Stimulated activated naive CD8-positive, alpha-beta T cell treated with anti-CD3 and anti-CD28 coated beads, Interleukin-15, amount 100 ng/mL, for 72 hours (primary cell): ENCODE measurements at regions not wholly inside any gene's neighbourhood (a gene's known extent, or its start where the extent isn't known, plus 50 kb on each side); places are given as distances from the start of the nearest gene placed in this dataset.
"Not testable (repeated sequence)": the region's sequence is repeated elsewhere in the genome, so short reads cannot be mapped to it uniquely, and the experiment has no call there.

ENCODE experiments used
- ATAC-seq: fragments of 150-1000 bp; cut with Tn5 transposase; 2 replicates; pipeline ENCODE4 v1.10.0; 2021; ENCODE audit warnings: mild to moderate bottlenecking, moderate library complexity
- DNase-seq, 2 donors: peaks; one replicate each; pipeline ENCODE4 v3.0.0; 2021 to 2022
- H3K27ac Mint-ChIP-seq, 2 donors: one replicate each; pipeline ENCODE4 v1.8.0; 2022; ENCODE audit warnings: mild to moderate bottlenecking in 2 of 2, mixed read lengths in 2 of 2, moderate library complexity in 2 of 2
- H3K27me3 Mint-ChIP-seq: one replicate; pipeline ENCODE4 v1.8.0; 2022; ENCODE audit warnings: mixed read lengths
- H3K4me1 Mint-ChIP-seq: one replicate; pipeline ENCODE4 v1.8.0; 2022; ENCODE audit warnings: mild to moderate bottlenecking, mixed read lengths
- H3K4me3 Mint-ChIP-seq, 2 donors: one replicate each; pipeline ENCODE4 v1.8.0; 2022; ENCODE audit warnings: mild to moderate bottlenecking in 2 of 2, mixed read lengths in 2 of 2, moderate library complexity in 1 of 2
- H3K9me3 Mint-ChIP-seq, 2 donors: one replicate each; pipeline ENCODE4 v1.8.0; 2022; ENCODE audit warnings: mixed read lengths in 2 of 2

DNA sequence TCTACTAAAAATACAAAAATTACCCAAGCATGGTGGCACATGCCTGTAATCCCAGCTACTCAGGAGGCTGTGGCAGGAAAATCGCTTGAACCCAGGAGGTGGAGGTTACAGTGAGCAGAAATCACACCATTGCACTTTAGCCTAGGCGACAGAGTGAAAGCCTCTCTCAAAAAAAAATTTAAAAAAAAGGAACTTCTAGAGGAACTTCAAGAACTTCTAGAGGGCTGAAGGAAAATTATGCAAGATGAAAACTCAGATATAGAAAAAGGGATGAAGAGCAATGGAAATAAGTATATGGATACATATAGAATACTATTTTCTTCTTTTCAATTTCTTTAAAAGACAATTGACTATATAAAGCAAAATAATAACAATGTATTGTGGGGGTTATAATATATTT lies 51.2 kb upstream of the PRR5 start:
- DNase-seq (no peak), ATAC-seq (no peak)
- H3K4me3 Mint-ChIP-seq = no peak overlapping the region
- no peaks in the 10 kb centered on the region for H3K27me3 Mint-ChIP-seq
- H3K4me1 Mint-ChIP-seq = no peaks in the 10 kb centered on the region
- no peak overlapping the region for H3K27ac Mint-ChIP-seq
- no peaks in the 10 kb centered on the region for H3K9me3 Mint-ChIP-seq

DNA sequence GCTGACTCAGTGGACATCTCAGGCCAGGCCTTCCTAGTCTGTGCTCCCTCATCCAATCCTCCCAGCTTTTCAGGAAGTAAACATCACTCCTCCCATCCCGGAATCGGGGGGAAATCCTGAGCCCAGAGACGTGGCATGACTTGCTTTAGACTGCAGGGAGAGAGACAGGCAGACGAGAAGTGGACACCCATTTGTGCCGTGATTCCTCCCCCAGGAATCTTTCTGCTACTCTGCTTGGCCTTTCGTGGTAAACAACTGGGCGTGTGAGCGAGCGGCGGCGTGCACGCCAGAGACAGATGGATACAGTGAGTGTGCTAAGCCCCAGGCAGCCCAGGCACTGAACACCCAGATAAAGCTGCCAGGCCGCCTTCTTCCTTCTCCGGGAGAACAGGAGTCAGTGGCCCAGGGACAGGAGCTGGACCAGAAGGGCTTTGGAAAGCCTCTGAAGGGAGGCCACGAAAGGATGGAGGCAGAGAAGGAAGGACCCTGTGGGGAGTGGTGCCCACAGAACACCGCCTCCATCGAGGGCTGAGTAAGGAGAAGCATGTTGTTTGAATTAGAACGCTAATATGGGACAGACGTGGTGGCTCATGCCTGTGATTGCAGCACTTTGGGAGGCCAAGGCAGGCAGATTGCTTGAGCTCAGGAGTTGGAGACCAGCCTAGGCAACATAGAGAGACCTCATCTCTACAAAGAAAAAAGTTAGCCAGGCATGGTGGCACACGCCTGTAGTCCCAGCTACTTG lies 53.0 kb upstream of the PRR5 start:
- H3K4me3 Mint-ChIP-seq = no peak overlapping the region

DNA sequence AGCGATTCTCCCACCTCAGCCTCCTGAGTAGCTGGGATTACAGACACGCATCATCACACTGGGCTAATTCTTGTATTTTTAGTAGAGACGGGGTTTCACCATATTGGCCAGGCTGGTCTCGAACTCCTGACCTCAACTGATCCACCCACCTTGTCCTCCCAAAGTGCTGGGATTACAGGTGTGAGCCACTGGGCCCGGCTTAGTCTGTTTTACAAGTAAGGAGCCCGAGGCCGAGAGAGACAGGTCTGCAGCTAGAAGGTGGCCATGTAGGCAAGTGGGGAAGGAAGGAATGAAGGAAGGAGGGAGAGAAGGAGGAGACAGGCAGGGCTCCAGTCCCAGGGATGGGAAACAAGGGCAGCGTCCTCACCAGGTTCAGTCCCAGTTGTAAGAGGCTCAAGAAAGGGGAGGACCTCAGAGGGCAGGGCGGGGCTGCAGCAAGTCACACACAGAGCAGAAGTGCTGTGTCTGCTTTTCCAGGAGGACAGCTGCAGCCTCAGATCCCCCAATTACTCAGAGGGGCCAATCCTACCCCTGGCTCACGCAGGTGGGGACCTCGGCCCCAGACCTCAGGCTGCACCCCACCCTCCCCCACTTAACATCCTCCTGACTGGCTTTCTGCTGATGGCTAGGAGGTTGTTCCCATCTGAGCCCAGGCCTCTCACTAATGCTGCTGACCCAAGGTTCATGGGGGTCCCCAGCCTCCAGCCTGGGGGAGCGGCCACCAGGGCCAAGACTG lies 53.8 kb upstream of the PRR5 start:
- no peak overlapping the region for H3K4me3 Mint-ChIP-seq
- no peaks in the 10 kb centered on the region for H3K4me1 Mint-ChIP-seq
- H3K27ac Mint-ChIP-seq = no peak overlapping the region
- H3K9me3 Mint-ChIP-seq = no peaks in the 10 kb centered on the region
- H3K27me3 Mint-ChIP-seq = no peaks in the 10 kb centered on the region
- ATAC-seq = no peak
- no peak for DNase-seq

More for the DNA sequence above, 53.0 kb upstream of the PRR5 start:
- Mint-ChIP-seq H3K27me3 (no peaks in the 10 kb centered on the region), H3K4me1 (no peaks in the 10 kb centered on the region), H3K27ac (peak overlapping the region in 1 of 2 donors; percentile 37), H3K9me3 (no peaks in the 10 kb centered on the region)
- ATAC-seq (no peak), DNase-seq (no peak)

DNA sequence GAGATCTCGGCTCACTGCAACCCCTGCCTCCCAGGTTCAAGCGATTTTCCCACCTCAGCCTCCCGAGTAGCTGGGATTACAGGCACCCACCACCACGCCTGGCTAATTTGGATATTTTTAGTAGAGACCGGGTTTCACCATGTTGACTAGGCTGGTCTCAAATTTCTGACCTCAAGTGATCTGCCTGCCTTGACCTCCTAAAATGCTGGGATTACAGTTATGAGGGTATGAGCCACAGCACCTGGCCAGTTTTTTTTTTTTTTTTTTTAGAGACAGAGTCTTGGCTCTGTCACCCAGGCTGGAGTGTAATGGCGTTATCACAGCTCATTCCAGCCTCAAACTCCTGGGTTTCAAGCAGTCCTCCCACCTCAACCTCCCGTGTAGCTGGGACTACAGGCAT lies 54.9 kb upstream of the PRR5 start:
- Mint-ChIP-seq H3K4me3 (no peak overlapping the region), H3K27ac (no peak overlapping the region), H3K27me3 (no peaks in the 10 kb centered on the region), H3K4me1 (no peaks in the 10 kb centered on the region), H3K9me3 (no peaks in the 10 kb centered on the region)
- no peak for DNase-seq
- ATAC-seq = no peak

DNA sequence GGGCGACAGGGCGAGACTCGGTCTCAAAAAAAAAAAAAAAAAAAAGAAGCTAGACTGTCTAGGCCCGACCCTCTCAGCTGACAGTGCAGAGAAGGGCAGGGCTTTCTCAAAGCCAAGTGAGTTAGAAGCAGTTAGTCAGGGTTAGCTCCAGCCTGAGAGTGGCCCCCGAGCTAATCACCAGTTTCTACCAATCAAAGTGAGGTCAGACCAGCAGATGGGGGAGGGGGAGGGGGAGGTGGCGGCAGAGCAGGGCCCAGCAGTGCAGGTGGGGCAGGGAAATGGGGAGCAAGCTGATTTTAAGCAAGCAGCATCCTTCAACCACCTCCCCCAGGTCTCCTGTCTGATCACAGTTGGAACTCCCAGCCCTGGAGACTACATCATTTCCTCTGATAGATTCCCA lies 55.3 kb upstream of the PRR5 start:
- Mint-ChIP-seq H3K4me3 (no peak overlapping the region), H3K27ac (no peak overlapping the region), H3K9me3 (no peaks in the 10 kb centered on the region), H3K4me1 (no peaks in the 10 kb centered on the region), H3K27me3 (no peaks in the 10 kb centered on the region)
- no peak for DNase-seq
- ATAC-seq = no peak

DNA sequence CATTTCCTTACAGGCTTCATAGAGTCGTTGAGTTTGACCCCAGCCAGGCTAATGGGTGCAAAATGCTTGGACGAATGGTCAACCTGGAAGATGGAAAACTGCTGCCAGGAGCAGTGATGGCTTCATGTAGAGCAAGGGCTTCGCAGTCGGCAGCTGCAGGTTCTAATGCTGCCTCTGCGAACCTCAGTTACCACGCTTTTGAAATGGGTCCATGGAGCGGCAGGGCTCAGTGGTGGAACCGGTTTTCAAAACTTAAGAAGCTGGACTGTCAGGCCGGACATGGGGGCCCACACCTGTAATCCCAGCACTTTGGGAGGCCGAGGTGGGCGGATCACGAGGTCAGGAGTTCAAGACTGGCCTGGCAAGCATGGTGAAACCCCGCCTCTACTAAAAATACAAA lies 55.9 kb upstream of the PRR5 start:
- H3K4me1 Mint-ChIP-seq = no peaks in the 10 kb centered on the region
- H3K27me3 Mint-ChIP-seq = no peaks in the 10 kb centered on the region
- H3K27ac Mint-ChIP-seq = no peak overlapping the region
- DNase-seq (no peak), ATAC-seq (no peak)
- no peaks in the 10 kb centered on the region for H3K9me3 Mint-ChIP-seq
- H3K4me3 Mint-ChIP-seq = no peak overlapping the region

DNA sequence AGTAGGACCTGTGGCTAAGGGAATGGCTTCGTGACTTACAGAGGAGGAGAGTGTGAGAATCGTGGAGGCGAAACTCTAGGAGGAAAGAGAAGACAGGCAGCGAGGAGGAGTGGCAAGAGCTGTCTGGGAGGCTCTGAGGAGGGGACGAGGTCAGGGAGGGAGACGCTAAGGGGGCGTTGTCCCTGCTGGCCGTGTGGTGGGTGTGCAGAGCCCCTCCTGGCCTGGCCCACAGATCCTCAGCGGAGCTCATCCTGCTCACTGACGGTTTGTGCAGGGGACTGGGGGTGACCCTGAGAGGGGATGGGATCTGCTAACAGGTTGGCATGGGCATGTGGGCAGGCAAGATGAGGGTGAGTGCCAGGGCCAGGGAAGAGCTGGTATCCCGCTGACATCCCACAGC lies 56.5 kb upstream of the PRR5 start:
- H3K9me3 Mint-ChIP-seq = no peaks in the 10 kb centered on the region
- no peak overlapping the region for H3K4me3 Mint-ChIP-seq
- DNase-seq = no peak
- H3K27ac Mint-ChIP-seq = no peak overlapping the region
- no peak for ATAC-seq
- H3K4me1 Mint-ChIP-seq = no peaks in the 10 kb centered on the region
- H3K27me3 Mint-ChIP-seq = no peaks in the 10 kb centered on the region

DNA sequence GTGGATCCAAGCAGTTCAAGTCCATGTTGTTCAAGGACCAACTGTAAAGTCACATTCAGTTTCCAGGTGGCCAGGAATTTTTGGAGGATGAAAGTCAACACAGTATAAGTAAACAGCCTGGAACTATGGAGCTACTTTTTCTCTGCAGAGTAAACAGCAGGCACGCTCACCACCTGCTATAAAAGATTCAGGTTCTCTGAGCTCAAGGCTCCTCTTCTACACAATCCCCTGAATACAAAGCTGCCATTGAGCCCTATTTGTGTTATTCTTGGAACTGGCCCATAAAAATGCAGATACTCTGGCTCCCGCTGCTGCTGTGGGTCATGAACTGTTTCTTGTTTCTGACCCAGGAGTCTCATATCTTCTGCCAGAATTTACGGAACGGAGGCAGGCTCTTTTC lies 56.9 kb upstream of the PRR5 start:
- Mint-ChIP-seq H3K9me3 (no peaks in the 10 kb centered on the region), H3K27me3 (no peaks in the 10 kb centered on the region), H3K4me3 (no peak overlapping the region), H3K4me1 (no peaks in the 10 kb centered on the region), H3K27ac (peak overlapping the region in 1 of 2 donors; percentile 19)
- DNase-seq = no peak
- no peak for ATAC-seq

DNA sequence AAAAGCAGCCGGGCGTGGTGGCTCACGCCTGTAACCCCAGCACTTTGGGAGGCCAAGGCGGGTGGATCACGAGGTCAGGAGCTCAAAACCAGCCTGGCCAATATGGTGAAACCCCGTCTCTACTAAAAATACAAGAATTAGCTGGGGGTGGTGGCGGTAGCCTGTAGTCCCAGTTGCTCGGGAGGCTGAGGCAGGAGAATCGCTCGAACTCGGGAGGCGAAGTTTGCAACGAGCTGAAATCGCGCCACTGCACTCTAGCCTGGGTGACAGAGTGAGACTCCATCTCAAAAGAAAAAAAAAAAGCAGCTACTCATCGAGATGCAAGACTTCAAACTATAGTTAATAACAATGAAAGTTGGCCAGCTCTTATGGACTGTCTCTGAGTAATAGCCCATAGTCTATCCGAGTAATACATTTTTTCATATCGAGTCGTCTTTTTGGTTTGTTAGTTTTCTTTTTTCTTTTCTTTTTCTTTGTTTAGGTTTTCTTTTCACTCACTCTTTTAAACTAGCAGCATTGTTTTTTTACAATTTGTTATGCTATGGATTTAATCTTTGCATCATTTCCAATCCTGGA lies 58.4 kb upstream of the PRR5 start:
- not testable (repeated sequence) for H3K9me3 Mint-ChIP-seq, H3K27ac Mint-ChIP-seq, H3K4me3 Mint-ChIP-seq, ATAC-seq, H3K4me1 Mint-ChIP-seq, DNase-seq, H3K27me3 Mint-ChIP-seq

DNA sequence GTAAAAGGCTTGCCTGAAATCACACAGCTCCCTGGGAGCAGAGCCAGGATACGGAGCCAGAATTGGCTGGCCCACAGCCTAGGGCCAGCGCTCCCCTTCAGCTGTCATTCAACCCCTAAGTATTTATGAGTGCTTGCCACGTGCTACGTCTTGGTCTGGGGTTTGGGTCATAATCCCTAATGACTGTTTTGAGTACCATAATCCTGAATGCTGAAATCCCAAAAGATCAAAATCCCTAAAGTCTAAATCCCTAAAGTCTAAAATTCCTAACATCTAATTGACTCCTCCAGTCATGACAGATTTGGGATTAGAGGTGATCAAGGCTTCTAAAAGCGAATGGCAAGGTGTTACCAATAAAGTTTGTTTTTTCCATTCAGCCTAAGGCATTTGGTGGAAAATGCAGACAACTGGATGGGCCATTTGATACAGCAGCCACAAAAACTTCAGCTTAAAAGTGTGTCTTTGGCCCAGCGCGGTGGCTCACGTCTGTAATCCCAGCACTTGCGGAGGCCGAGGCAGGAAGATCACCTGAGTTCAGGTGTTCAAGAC lies 59.8 kb upstream of the PRR5 start:
- ATAC-seq (no peak), DNase-seq (no peak)
- H3K27me3 Mint-ChIP-seq = no peaks in the 10 kb centered on the region
- H3K9me3 Mint-ChIP-seq = peaks cover 0 to under 1% of the 10 kb centered on the region in 2 donors
- H3K4me1 Mint-ChIP-seq = no peaks in the 10 kb centered on the region
- no peak overlapping the region for H3K27ac Mint-ChIP-seq
- no peak overlapping the region for H3K4me3 Mint-ChIP-seq

DNA sequence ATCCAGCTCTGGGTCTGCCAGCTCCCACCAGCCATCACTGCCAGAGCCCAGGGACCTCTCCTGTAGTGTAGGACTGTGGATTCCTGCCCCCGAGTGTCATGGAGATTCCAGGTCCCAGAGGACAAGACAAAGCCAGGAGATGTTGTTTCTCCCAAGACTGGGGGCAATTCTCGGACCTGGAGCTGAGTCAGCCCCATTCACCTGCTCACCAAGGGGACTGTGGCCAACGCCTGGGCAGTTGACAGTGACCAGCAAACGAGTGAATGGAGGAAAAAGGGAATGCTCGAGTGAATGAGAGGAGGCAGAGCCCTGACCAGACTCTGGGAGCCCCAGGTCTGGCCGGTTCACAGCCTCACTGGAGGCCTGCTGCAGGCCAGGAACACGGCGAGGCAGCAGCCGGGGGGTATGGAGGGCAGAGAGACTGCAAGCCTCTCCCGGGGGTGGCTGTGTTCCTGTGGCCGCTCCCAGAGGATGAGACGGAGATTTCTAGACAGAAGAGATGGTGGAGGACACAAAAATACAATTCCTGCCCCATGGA lies 61.3 kb upstream of the PRR5 start:
- peak overlapping the region in 1 of 2 donors; percentile 68 for H3K27ac Mint-ChIP-seq
- no peaks in the 10 kb centered on the region for H3K27me3 Mint-ChIP-seq
- no peak overlapping the region for H3K4me3 Mint-ChIP-seq
- ATAC-seq (no peak), DNase-seq (no peak)
- H3K4me1 Mint-ChIP-seq = no peaks in the 10 kb centered on the region
- H3K9me3 Mint-ChIP-seq = peaks cover 0 to 11% of the 10 kb centered on the region in 2 donors

DNA sequence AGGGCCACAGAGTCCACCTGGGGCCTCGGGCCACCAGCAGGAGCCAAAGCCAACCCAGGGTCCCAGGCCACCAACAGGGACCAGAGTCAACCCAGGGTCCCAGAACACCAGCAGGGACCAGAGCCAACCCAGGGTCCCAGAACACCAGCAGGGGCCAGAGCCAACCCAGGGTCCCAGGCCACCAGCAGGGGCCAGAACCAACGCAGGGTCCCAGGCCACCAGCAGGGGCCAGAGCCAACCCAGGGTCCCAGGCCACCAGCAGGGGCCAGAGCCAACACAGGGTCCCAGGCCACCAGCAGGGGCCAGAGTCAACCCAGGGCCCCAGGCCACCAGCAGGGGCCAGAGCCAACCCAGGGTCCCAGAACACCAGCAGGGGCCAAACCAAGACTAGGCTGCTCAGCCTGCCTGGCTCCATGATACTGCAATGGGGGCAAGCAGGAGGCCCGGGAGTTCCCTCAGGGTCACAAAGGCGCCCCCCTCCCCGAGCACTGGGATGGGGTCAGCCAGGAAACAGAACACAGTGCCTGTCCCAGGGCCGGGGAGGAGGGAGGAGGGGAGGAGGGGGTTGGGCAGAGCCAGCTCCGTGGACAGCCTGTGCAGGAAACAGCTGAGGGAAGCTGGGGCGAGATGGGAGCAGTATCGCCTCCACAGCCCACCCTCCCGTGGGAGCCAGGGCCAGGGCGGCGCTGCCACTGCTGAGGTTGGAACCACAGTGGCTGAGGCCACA lies 62.0 kb upstream of the PRR5 start:
- DNase-seq = no peak
- Mint-ChIP-seq H3K4me1 (no peaks in the 10 kb centered on the region), H3K9me3 (peaks cover 0 to 11% of the 10 kb centered on the region in 2 donors), H3K4me3 (no peak overlapping the region), H3K27me3 (no peaks in the 10 kb centered on the region), H3K27ac (no peak overlapping the region)
- no peak for ATAC-seq

DNA sequence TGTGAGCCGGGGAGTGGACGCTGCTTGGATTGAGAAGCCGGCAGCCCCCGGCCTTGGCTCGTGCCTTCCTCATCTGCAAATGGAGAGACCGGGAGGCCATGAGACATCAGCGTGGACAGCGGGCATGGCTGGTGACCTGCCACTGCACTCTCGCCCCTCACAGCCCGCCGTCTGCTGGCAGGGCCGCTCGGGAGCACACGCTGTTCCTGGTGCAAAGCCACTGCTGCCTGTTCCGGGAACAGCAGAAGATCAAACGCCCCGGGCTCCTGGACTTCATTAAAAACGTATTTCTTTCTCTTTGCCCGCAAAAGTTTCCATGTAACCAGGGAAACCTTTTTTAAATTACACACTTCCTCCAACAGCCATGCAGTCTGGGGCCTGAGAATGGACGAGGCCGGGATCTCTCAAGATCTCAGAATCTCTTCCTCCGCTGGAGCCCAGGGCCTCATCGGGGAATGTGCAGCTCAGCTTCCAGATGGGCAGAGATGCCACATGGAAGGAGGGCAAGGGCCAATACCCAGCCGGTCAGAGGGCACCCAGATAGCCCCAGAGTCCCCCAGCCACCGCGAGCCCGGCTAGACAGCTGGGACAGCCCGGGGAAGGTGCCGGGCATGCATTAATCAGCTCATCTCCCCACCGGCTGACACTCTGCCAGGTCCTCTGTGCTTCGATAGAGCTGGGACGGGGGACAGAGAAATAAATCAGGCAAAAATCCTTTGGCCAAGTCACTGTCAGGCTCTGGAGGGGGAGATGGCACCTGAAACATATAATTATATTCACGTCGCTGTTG lies 62.8 kb upstream of the PRR5 start:
- H3K4me1 Mint-ChIP-seq = no peaks in the 10 kb centered on the region
- H3K27me3 Mint-ChIP-seq = no peaks in the 10 kb centered on the region
- ATAC-seq (no peak), DNase-seq (no peak)
- H3K27ac Mint-ChIP-seq = no peak overlapping the region
- H3K9me3 Mint-ChIP-seq = peaks cover 0 to 11% of the 10 kb centered on the region in 2 donors
- H3K4me3 Mint-ChIP-seq = no peak overlapping the region

DNA sequence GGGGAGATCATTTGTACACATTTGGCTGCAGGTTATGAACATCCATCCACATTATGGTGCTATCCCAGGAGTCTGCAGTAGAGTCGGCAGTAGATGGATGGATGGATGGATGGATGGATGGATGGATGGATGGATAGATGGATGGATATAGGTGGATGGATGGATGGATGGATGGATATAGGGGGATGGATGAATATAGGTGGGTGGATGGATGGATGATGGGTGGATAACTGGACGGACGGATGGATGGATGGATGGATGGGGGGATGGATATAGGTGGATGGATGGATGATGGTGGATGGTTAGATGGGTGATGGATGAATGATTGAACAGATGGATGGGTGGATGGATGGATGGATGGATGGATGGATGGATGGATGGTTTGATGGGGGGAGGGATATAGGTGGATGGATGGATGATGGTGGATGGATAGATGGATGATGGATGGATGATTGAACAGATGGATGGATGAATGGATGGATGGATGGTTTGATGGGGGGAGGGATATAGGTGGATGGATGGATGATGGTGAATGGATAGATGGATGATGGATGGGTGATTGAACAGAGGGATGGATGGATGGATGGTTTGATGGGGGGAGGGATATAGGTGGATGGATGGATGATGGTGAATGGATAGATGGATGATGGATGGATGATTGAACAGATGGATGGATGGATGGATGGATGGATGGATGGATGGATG lies 65.3 kb upstream of the PRR5 start:
- not testable (repeated sequence) for H3K27ac Mint-ChIP-seq, H3K4me3 Mint-ChIP-seq, DNase-seq, H3K4me1 Mint-ChIP-seq, ATAC-seq, H3K27me3 Mint-ChIP-seq
- peaks cover 0 to 11% of the 10 kb centered on the region in 2 donors for H3K9me3 Mint-ChIP-seq
